ENCODE measurements at regions not wholly inside any gene's neighbourhood (a gene's known extent, or its start where the extent isn't known, plus 50 kb on each side); places are given as distances from the start of the nearest gene placed in this dataset.

DNA sequence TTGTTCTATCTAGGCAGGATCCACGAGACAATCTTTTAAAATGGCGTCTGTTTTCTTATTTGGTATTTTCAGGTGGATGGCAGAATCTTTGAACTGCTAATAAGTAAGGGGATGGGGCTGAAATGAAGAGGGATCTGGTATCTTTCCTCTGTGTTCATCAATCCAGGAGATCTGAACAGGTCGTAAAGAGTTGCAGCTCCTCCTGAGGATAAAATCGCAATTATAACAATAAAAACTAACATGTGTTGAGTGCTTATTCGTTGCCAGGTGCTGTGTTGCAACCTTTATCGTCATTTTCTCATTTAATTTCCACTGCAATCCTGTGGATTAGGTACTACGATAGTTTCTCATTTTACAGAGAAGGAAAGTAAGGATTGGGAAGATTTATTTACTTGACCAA is 134.6 kb upstream of the DPYD start:
- DNase-seq = no peak

DNA sequence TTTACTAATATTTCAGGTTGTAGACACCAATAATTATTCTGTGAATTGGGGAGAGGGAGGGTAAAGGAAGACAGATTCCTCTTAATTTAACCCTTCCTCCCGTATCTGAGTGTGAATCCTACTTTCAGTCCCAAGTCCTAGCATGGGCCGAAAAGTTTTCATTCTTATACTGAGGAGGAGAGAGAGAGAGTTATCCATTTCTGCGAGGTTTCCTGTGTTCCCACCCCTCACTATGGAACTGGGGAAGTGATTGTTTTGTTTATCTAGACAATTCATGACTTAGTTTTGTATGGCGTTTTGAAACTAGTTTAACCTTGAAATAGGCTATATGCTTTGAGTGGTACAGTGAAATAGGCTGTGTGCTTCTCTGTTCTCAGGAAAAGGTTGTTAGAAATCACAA is 134.0 kb upstream of the DPYD start:
- no peak for DNase-seq

- DNase-seq = no peak
Observed at GRCh38 chr1:98054367-98054701, 133.5 kb upstream of the DPYD start.

DNA sequence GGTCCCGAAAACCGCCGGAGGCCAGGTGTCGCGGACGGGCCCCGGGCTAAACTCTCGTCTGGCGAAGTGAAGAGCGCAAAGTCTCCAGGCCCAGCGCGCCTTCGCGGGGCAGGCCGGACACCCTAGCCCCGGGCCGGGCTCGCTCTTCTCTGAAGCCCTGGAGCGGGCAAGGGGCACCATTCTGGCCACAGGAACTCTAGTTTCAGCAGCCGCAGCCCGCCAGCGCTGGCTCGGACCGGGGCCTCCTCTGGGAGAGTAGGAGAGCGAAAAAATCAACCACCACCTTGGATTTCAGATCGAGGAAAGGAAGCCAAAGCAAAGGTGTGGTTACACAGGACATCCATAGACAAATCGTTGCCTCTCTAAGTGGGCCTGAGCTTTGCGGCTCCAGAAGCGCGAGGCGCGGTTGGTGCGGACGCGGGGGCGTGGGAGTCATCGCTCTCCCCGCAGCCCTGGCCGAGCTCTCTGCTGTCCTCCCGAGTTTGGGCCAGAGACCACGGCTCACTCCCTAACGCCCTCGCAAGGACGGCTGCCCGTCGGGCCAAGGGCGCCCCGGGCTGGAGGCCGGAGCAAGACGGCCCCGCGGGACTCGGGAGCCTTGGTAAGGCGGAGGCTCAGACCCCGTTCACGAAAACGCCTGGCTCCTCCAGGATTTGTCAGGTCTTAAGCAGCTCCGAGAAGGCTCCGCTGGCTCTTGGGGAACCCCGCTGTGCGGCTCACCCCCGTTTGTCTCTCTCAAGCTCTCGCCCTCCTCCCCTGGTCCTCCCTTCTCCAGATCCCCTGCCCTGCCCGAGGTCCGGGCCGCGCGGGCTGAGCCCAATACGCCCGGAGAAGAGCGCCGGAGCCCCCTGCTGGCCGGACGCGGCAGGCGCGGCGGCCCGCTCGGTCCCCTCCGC is 132.9 kb upstream of the DPYD start:
- DNase-seq = peak; percentile 45

- peak; percentile 88 for DNase-seq
Observed at GRCh38 chr1:98051065-98051675, 130.3 kb upstream of the DPYD start.

DNA sequence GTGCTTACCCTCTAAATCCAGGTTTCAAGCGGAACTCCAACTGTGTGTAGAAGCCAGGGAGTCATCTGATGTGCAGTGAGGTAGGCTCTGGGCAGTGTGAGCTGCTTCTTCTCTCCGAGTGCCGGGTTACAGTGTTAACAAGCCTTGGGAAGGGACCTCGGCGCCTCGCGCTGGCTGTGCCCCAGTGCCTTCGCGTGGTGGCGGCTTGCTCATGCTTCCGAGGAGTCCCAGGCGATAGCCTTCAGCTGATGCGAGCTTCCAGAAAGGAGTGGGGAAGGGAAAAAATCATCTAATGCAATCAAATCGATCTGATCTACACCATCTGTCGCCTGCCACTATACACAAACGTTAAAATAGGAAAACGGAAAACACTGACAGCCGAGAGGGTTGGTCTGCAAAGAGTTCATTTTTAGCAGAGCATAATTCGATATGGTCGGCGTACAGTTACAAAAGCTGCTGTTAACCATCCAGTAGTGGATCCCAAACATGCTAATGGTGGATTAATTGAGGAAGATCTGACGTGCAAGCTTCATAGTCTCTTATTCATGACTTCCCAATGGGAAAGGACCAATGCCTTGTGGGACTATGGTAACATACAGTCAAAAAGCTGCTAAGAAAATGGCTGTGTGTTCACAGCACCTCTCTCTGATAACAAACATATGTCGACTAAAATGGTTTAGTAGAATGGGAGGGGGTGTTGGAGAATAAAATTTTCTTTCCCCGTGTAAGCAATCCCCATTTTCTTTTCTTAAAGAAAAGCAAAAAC is 128.7 kb upstream of the DPYD start:
- peak; percentile 63 for DNase-seq

DNA sequence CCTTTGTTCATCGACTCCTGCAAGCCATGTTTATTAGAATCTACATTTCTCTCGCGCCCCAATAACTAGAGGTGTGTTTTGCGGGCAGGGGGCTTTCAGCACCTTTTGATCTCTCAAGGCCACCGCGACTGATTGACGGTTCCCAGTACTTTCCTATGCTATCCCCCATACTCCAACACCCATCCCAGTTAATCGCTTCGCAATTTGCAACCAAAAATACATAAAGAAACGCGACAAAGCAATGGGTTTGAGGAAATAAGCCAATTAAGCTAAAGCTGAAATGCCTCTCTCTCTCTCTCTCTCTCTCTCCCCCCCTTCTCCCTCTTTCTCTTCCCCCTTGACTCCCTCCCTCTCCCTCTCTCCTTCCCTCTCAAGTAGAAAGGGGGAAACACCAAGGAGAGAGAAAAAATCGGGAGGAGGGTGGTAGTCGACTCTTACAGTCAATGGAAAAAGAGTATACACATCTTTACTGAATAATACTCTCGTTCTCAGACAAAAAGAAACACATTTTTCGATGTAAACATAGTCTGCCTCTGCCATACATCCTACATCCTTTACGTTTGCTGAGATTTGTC is 128.0 kb upstream of the DPYD start:
- peak; percentile 54 for DNase-seq

GRCh38 chr1:98048244-98048643 is 127.4 kb upstream of the DPYD start:
- DNase-seq = peak; percentile 64

GRCh38 chr1:98047171-98047570 is 126.3 kb upstream of the DPYD start:
- DNase-seq = peak; percentile 55

GRCh38 chr1:98045767-98046641 is 125.2 kb upstream of the DPYD start:
- DNase-seq = peak; percentile 62

DNA sequence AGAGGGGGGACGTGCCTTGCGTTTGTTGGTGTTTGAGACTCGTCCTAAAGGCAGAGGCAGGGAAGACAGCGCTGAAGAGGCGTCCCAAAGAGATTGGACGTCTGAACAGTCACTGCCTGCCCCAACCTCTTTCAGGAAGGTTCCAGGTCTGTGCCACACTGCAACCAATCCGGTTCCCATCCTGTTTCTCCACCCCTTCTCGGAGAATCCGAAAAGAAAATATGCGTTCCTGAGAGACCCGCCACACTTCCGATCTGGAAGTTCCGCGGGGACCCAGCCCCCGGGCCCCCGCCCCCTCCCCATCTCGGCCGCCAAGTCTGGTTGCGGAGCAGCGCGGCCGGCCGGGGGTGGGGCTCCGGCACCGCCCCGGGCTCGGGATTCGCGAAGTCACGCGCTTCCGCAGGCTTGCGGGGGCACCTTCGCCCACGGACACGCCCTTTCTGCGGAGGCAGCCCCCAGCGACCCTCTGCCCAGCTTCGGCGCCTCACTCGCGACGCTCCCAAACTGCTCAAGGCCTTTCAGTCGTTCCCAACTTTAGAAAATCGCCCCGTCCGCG is 124.5 kb upstream of the DPYD start:
- peak; percentile 74 for DNase-seq

DNA sequence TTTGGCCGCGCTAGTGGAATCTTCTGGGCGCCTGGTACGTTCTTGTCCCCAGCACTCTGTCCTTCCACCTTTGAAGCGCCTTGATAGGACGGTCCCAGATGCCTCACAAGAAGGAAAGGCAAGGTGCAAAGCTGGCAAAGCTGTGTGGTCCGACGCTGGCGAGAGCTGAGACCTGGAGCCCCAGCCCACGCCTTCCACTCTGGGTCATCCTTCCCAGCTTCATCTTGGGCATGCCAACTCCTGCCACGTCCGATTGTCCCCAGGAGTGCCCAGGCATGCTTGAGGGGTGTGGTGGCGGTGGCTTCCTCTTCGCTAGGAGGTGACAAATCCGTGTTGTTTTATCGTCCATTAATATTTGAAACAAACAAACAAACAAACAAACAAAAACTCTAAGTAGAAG is 123.9 kb upstream of the DPYD start:
- no peak for DNase-seq

DNA sequence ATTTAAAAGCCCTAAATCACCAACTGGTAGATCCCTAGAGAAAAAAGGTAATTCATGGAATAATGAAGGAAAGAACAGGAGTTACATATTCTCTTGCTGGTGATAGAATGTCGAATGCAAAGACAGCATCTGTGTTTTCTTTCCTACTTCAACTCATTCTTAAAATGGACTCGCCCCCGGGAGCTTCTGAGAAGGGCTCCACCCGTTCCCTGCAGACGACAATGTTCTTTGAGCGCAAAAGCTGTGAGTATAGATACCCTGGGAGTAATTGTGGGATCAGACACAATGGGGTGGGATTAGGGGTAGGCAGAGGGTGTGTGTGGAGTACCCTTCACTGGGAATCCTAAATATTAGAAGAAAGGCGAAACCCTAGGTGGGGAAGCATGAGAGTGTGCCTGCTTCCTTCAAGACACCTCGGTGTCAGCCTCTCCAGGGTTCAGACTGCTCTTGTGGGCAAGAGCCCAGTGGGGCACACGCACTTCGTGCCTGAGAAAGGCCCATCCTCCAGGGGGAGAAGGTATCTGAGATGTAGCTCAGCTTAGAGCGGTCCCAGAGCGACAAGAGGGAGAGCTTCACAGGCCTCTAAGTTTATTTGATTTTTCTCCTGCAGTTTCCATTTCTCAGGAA is 123.3 kb upstream of the DPYD start:
- peak; percentile 62 for DNase-seq

- DNase-seq = peak; percentile 100
Observed at GRCh38 chr1:98035602-98036002, 114.8 kb upstream of the DPYD start.

GRCh38 chr1:98034505-98034904 is 113.7 kb upstream of the DPYD start:
- DNase-seq = peak; percentile 92

DNA sequence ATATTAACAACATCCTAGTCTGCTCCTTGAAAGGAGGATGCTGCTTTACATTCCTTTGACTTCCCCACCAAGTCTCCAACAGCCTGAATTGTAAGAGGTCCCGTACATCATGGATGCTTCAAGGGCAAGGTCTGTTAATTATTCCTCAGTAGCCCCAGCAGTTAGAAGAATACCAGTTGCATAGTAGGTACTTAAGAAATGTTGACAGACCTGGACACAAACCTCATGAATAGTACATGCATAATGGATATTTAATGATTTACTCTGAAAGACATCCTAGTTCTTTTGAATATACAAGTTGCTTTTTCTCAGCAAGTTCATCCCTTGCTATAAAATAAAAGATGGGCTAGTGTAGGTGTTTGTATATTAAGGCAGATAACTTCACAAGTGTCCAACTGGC is 112.1 kb upstream of the DPYD start:
- peak; percentile 50 for DNase-seq

DNA sequence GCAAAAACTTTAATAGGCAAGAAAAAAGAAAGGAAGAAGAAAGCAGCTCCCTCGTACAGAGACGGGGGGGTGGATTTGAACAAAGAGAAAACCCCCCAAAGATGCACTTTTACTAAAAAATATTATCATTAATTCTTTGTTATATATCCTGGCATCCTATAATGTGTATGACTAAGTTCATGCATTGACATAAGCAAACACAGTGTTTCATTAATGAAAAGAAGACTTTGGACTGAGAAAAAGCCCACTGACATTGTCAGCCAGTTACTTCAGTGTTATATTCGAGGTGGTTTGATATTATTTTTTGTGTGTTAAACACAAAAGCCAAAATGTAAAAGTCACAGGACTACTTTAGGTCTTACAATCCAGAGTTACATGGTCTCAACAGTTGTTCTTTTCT is 110.1 kb upstream of the DPYD start:
- DNase-seq = peak; percentile 37

- DNase-seq = peak; percentile 45
Observed at GRCh38 chr1:98030483-98030882, 109.6 kb upstream of the DPYD start.

DNA sequence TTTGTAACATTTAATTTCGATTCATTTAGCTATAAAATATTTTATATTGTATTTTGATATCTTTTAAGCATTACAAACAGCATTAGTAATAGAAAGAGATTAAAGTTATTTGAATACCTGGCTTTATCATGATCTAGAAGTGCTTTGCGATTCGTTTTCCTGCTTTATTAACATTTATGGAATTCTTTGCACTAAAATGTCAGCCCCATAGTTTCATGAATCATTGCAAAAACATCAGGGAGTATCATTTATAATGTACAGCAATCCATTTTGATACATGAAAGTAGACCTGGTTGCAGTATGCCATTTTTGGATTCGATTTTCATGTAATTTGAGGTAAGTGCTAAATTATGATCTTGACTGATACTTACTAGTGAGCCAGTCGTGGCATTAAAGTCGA is 108.0 kb upstream of the DPYD start:
- peak; percentile 62 for DNase-seq

GRCh38 chr1:98027103-98027705 is 106.4 kb upstream of the DPYD start:
- peak; percentile 34 for DNase-seq

GRCh38 chr1:98025858-98026257 is 105.0 kb upstream of the DPYD start:
- DNase-seq = peak; percentile 30
